ENCODE measurements at regions not wholly inside any gene's neighbourhood (a gene's known extent, or its start where the extent isn't known, plus 50 kb on each side); places are given as distances from the start of the nearest gene placed in this dataset.

DNA sequence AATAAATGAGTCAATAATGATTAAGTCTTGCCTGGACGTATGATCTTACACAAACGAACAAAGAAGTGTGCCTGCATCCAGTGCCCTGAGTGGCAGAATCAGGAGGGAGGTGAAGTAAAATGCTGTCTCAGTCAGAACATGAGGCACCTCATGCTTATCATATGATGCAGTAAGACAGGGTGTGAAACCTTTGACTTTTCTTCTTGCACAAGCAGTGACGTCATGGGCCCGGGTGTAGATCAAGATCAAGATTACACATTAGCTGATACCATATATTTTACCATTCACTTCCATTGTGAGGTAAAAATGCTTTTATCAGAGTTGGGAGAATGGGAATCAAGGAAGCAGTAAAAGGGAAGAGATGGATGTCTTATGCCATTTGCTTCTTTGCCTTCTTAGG, 291.6 kb upstream of the PLSCR5 start:
- no peaks in the 10 kb centered on the region for H3K79me2 ChIP-seq (ENCODE audit: low read length)
- CTCF ChIA-PET, result no interaction called here
- intact Hi-C loops (cut with micrococcal nuclease), result no loop called here
- no peaks in the 10 kb centered on the region for H3K4me1 ChIP-seq (ENCODE audit: insufficient read depth, low read length)
- no peaks in the 10 kb centered on the region for H3K9me2 ChIP-seq (replicated peaks; ENCODE audit: low read length)
- H3K9me3 ChIP-seq (ENCODE audit: low read length), result no peaks in the 10 kb centered on the region
- no TSS peak for BruUV-seq (replicated peaks)
- no peaks in the 10 kb centered on the region for H3F3A ChIP-seq (ENCODE audit: low read length, unreplicated experiment)
- H3K27me3 ChIP-seq (ENCODE audit: low read length), result peaks cover 38% of the 10 kb centered on the region
- no peak overlapping the region for H3K27ac ChIP-seq (ENCODE audit: low read length)
- no peaks in the 10 kb centered on the region for H4K20me1 ChIP-seq (ENCODE audit: low read length)
- no peak overlapping the region for H3K4me2 ChIP-seq (ENCODE audit: low read length)
- ATAC-seq (no peak), DNase-seq (no peak)
- no peak overlapping the region for H3K4me3 ChIP-seq (ENCODE audit: low read length)
- no peaks in the 10 kb centered on the region for H3K36me3 ChIP-seq (ENCODE audit: low read depth, low read length)
- TF ChIP-seq, protein P1, sequence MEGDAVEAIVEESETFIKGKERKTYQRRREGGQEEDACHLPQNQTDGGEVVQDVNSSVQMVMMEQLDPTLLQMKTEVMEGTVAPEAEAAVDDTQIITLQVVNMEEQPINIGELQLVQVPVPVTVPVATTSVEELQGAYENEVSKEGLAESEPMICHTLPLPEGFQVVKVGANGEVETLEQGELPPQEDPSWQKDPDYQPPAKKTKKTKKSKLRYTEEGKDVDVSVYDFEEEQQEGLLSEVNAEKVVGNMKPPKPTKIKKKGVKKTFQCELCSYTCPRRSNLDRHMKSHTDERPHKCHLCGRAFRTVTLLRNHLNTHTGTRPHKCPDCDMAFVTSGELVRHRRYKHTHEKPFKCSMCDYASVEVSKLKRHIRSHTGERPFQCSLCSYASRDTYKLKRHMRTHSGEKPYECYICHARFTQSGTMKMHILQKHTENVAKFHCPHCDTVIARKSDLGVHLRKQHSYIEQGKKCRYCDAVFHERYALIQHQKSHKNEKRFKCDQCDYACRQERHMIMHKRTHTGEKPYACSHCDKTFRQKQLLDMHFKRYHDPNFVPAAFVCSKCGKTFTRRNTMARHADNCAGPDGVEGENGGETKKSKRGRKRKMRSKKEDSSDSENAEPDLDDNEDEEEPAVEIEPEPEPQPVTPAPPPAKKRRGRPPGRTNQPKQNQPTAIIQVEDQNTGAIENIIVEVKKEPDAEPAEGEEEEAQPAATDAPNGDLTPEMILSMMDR (conservative IDR thresholded peaks at IDR 0.05; ENCODE audit: low read depth, low read length), result no peak
- TF ChIP-seq EZH2phosphoT487 (IDR thresholded peaks at IDR 0.05; ENCODE audit: borderline replicate concordance, low read length), result no peak
- POLR2A ChIA-PET (ENCODE audit: unreplicated experiment), result no interaction called here
- no peak overlapping the region for H2AFZ ChIP-seq (ENCODE audit: low read length)
- H3K9ac ChIP-seq (ENCODE audit: low read length), result no peak overlapping the region

DNA sequence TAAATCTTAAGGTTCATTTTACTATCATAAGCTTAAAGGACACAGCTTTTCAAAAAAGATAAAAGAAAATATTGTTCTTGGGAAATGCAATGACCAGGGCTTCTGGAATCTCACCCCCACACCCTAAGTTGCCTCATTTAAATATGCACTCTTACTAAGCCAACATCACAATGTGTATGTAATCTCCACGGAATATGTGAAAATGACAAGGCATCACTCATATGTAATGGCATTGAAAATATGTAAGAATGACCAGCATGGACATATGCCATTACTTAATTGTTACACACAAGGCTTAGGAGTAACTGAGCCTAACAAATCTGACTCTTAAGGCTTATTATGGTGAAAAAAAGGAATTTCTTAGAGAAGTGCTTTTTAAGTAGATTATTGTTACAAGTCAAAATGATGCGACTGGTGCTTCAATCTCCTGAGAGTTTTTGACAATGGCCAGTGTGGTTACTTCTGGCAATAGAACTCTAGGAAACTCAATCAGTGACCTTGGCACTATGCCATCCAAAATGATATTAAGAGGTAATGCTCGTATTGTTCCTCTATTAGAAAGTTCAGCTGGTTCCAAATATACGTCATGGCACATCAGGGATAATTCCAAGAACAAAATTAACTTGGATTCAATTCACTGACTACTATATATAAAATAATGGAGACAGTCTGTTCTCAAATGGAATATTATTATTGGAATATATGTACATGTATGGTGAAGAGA, 290.0 kb upstream of the PLSCR5 start:
- no peaks in the 10 kb centered on the region for H3F3A ChIP-seq (ENCODE audit: low read length, unreplicated experiment)
- H3K27ac ChIP-seq (ENCODE audit: low read length), result no peak overlapping the region
- no peaks in the 10 kb centered on the region for H3K36me3 ChIP-seq (ENCODE audit: low read depth, low read length)
- no peaks in the 10 kb centered on the region for H3K79me2 ChIP-seq (ENCODE audit: low read length)
- H3K4me2 ChIP-seq (ENCODE audit: low read length), result no peak overlapping the region
- H4K20me1 ChIP-seq (ENCODE audit: low read length), result no peaks in the 10 kb centered on the region
- CTCF ChIA-PET, result no interaction called here
- H3K9me2 ChIP-seq (replicated peaks; ENCODE audit: low read length), result no peaks in the 10 kb centered on the region
- H3K9me3 ChIP-seq (ENCODE audit: low read length), result no peaks in the 10 kb centered on the region
- H3K4me3 ChIP-seq (ENCODE audit: low read length), result no peak overlapping the region
- DNase-seq, result no peak
- no TSS peak for BruUV-seq (replicated peaks)
- no peak overlapping the region for H3K9ac ChIP-seq (ENCODE audit: low read length)
- H2AFZ ChIP-seq (ENCODE audit: low read length), result no peak overlapping the region
- no peaks in the 10 kb centered on the region for H3K4me1 ChIP-seq (ENCODE audit: insufficient read depth, low read length)
- ATAC-seq, result no peak
- POLR2A ChIA-PET (ENCODE audit: unreplicated experiment), result no interaction called here
- intact Hi-C loops (cut with micrococcal nuclease), result no loop called here
- TF ChIP-seq EZH2 (IDR thresholded peaks at IDR 0.05; ENCODE audit: low read length, unreplicated experiment), result no peak
- TF ChIP-seq, protein P1 (conservative IDR thresholded peaks at IDR 0.05; ENCODE audit: low read depth, low read length), result no peak
- no peak for TF ChIP-seq EZH2phosphoT487 (IDR thresholded peaks at IDR 0.05; ENCODE audit: borderline replicate concordance, low read length)
- H3K27me3 ChIP-seq (ENCODE audit: low read length), result peaks cover 28% of the 10 kb centered on the region

DNA sequence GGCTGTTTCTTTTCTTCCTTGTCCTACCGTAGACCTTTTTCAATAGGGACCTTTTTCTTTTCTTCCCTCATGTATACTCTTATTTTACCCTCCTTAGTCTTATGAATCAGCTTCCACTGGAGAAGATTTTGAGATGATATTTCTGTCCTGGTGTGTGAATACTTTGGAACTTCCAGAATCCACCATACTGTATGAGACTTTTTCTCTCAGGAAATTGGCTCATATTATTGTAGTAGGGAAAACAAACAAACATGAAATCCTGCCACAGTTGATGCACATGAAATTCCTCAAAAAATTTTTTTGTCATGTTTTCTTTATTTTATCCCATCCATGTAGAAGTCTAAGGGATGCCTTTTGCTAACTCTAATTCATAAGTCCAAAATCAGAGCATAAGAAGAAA, 289.3 kb upstream of the PLSCR5 start:
- Histone ChIP-seq H3K27ac (ENCODE audit: low read length) (no peak overlapping the region), H3K9ac (ENCODE audit: low read length) (no peak overlapping the region), H3K4me1 (ENCODE audit: insufficient read depth, low read length) (no peaks in the 10 kb centered on the region), H3K27me3 (ENCODE audit: low read length) (peaks cover 27% of the 10 kb centered on the region), H3K9me3 (ENCODE audit: low read length) (no peaks in the 10 kb centered on the region), H3F3A (ENCODE audit: low read length, unreplicated experiment) (no peaks in the 10 kb centered on the region), H3K4me2 (ENCODE audit: low read length) (no peak overlapping the region), H2AFZ (ENCODE audit: low read length) (no peak overlapping the region), H3K79me2 (ENCODE audit: low read length) (no peaks in the 10 kb centered on the region), H3K36me3 (ENCODE audit: low read depth, low read length) (no peaks in the 10 kb centered on the region), H4K20me1 (ENCODE audit: low read length) (no peaks in the 10 kb centered on the region), H3K4me3 (ENCODE audit: low read length) (no peak overlapping the region), H3K9me2 (replicated peaks; ENCODE audit: low read length) (no peaks in the 10 kb centered on the region)
- intact Hi-C loops (cut with micrococcal nuclease), result no loop called here
- POLR2A ChIA-PET (ENCODE audit: unreplicated experiment), result no interaction called here
- no TSS peak for BruUV-seq (replicated peaks)
- ATAC-seq, result no peak
- DNase-seq, result no peak
- CTCF ChIA-PET, result no interaction called here
- TF ChIP-seq EZH2phosphoT487 (IDR thresholded peaks at IDR 0.05; ENCODE audit: borderline replicate concordance, low read length), result no peak
- no peak for TF ChIP-seq EZH2 (IDR thresholded peaks at IDR 0.05; ENCODE audit: low read length, unreplicated experiment)
- TF ChIP-seq, protein P1 (conservative IDR thresholded peaks at IDR 0.05; ENCODE audit: low read depth, low read length), result no peak
